H1 (cell line): ENCODE measurements at regions not wholly inside any gene's neighbourhood (a gene's known extent, or its start where the extent isn't known, plus 50 kb on each side); places are given as distances from the start of the nearest gene placed in this dataset.

Experiments used
- SP1 ChIP-seq: IDR thresholded peaks from 2 replicates; pipeline ENCODE4 v1.6.1; 2011; ENCODE audit warnings: low read depth, low read length
- TF ChIP-seq, protein P1 (sequence below): IDR thresholded peaks from 2 replicates; pipeline ENCODE4 v1.6.1; 2011; ENCODE audit warnings: low read length, improper control_type of control experiment

DNA sequence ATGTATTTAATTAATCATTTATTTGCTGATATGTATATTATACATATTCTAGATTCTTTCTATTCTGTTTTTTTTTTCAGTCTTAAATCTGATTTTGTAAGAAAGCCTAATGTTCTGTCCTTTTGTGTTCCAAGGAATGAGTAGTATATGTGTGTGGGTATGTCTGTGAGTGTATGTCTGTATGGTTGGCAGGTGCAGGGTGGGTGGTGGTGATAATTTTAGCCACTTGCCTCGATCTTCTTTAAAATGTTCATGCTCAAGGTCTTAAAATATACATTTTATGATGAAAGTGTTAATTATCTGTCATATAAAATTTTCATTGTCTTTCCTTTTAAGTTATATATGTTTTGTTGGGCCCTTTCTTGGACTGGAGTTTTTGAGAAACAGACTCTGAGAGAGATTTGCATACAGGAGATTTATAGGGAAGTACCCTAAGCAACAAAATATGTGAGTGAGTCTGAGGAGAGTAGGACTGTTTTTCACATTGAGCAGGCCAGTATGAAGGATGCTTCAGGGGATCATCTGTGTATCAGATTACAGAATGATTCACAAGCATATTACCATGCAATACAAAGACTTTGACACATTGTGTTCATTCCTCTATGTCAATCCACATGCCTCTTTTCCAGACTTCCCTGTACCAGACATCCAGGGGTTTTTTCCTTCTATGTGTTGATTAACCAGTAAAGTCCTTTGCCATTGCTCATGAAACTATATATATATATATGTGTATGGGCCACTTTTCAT is 211.0 kb upstream of the DPPA4 start (continued):
- TF ChIP-seq, protein P1, sequence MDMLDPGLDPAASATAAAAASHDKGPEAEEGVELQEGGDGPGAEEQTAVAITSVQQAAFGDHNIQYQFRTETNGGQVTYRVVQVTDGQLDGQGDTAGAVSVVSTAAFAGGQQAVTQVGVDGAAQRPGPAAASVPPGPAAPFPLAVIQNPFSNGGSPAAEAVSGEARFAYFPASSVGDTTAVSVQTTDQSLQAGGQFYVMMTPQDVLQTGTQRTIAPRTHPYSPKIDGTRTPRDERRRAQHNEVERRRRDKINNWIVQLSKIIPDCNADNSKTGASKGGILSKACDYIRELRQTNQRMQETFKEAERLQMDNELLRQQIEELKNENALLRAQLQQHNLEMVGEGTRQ, result no peak
- TF ChIP-seq SP1, result no peak
- TF ChIP-seq, all 59 proteins: peak for 0
